Neutrophil (primary cell): ENCODE measurements at regions not wholly inside any gene's neighbourhood (a gene's known extent, or its start where the extent isn't known, plus 50 kb on each side); places are given as distances from the start of the nearest gene placed in this dataset.
"Not testable (repeated sequence)": the region's sequence is repeated elsewhere in the genome, so short reads cannot be mapped to it uniquely, and the experiment has no call there.

Experiments used
- H3K27ac ChIP-seq: fragments of 200-600 bp; sonication (generic); 2 replicates; pipeline ENCODE4 v1.5.1; 2016; ENCODE audit warnings: mild to moderate bottlenecking, moderate library complexity
- H3K27me3 ChIP-seq: fragments of 200-600 bp; sonication (generic); 2 replicates; pipeline ENCODE4 v1.6.0; 2016; ENCODE audit warnings: mild to moderate bottlenecking
- H3K36me3 ChIP-seq: fragments of 200-600 bp; sonication (generic); 2 replicates; pipeline ENCODE4 v1.5.1; 2017
- H3K4me1 ChIP-seq, 2 experiments: fragments of 200-600 bp in 1 of 2; sonication (generic) in 1 of 2; 1 replicate in 1 of 2; 2 replicates in 1 of 2; pipeline versions ENCODE4 v1.5.1 to v1.6.1; 2013 to 2016; ENCODE audit warnings: low read depth in 1 of 2, low read length in 1 of 2, mild to moderate bottlenecking in 1 of 2, moderate library complexity in 1 of 2; ENCODE audit not compliant: control insufficient read depth in 1 of 2, insufficient read depth in 1 of 2
- H3K4me3 ChIP-seq, 2 experiments: fragments of 200-600 bp in 1 of 2; sonication (generic) in 1 of 2; 1 replicate in 1 of 2; 2 replicates in 1 of 2; pipeline ENCODE4 v1.5.1; 2013 to 2016; ENCODE audit warnings: low read depth in 1 of 2, low read length in 1 of 2, mild to moderate bottlenecking in 1 of 2, moderate library complexity in 1 of 2
- H3K9me3 ChIP-seq: fragments of 200-600 bp; sonication (generic); 2 replicates; pipeline ENCODE4 v1.5.1; 2016
- CTCF ChIP-seq: fragments of 200-600 bp; sonication (generic); IDR thresholded peaks from 2 replicates; pipeline ENCODE4 v1.5.1; 2016; ENCODE audit warnings: antibody characterized with exemption

DNA sequence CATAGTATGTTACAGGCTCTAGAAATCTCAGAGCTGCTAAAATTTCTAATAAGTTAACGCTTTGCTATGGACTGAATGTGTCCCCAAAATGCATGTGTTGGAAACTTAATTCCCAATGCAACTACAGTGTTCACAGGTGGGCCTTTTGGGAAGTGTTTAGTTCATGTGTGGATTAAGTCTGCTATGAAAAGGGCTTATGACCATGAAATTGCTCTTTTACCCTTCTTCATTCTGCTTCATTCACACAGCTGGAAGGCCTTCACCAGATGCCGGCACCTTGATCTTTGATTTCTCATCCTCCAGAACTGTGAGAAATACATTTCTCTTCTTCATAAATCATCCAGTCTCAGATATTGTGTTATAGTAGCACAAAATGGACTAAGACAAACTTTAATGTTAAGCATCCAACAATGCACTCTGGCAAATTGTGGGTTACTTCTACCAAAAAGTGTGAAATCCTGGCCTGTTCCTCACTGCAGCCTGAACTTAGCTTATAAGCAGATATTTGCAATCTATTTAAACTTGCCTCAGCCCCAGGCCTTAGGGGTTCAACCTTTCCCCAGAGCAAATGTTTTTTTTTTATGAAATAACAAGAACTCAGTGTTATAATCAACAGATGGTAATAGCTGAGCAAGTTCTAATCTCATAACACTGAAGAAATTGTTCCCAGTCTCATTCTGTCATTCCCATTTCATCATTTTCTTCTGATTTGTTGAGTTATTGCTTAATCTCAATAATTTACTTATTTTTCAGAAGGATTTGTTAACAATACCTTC, 523.6 kb downstream of the KIF20B start:
- H3K9me3 ChIP-seq = no peaks in the 10 kb centered on the region
- TF ChIP-seq CTCF = no peak
- no peaks in the 10 kb centered on the region for H3K36me3 ChIP-seq
- no peaks in the 10 kb centered on the region for H3K4me1 ChIP-seq
- no peaks in the 10 kb centered on the region for H3K27me3 ChIP-seq
- H3K27ac ChIP-seq = no peak overlapping the region
- no peak overlapping the region for H3K4me3 ChIP-seq

GRCh38 chr10:90226517-90226916, 525.1 kb downstream of the KIF20B start:
- Histone ChIP-seq H3K27me3 (no peaks in the 10 kb centered on the region), H3K4me3 (no peak overlapping the region), H3K9me3 (no peaks in the 10 kb centered on the region), H3K4me1 (no peaks in the 10 kb centered on the region), H3K27ac (no peak overlapping the region), H3K36me3 (no peaks in the 10 kb centered on the region)
- TF ChIP-seq CTCF = no peak

DNA sequence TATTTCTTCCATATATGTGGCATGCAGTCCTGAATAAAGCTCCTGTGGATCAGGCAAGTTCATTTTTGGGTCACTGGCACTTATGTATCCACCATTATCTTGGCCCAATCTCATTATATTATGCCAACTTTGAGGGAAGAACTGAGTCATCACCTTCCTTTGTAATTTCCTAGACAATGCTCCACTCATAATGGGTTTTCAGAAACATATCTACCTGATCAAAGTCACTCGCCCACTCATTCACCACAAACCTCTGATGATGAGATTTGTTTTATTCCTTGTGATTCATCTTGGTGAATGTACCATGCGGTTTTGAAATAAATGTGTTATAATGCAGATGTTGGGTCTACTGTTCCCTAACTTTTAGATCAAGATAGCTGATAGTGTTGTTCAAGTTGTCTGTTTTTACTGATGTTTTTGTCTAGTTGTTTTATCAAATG, 525.8 kb downstream of the KIF20B start:
- H3K4me3 ChIP-seq = no peak overlapping the region
- TF ChIP-seq CTCF = no peak
- no peak overlapping the region for H3K27ac ChIP-seq
- H3K36me3 ChIP-seq = no peaks in the 10 kb centered on the region
- H3K27me3 ChIP-seq = no peaks in the 10 kb centered on the region
- H3K9me3 ChIP-seq = no peaks in the 10 kb centered on the region
- H3K4me1 ChIP-seq = no peaks in the 10 kb centered on the region

GRCh38 chr10:90227786-90228185, 526.4 kb downstream of the KIF20B start:
- H3K9me3 ChIP-seq = no peaks in the 10 kb centered on the region
- no peaks in the 10 kb centered on the region for H3K4me1 ChIP-seq
- H3K4me3 ChIP-seq = no peak overlapping the region
- no peaks in the 10 kb centered on the region for H3K27me3 ChIP-seq
- no peak for TF ChIP-seq CTCF
- H3K27ac ChIP-seq = no peak overlapping the region
- H3K36me3 ChIP-seq = no peaks in the 10 kb centered on the region

- no peaks in the 10 kb centered on the region for H3K4me1 ChIP-seq
- no peak overlapping the region for H3K27ac ChIP-seq
- no peak overlapping the region for H3K4me3 ChIP-seq
- H3K9me3 ChIP-seq = no peaks in the 10 kb centered on the region
- no peaks in the 10 kb centered on the region for H3K36me3 ChIP-seq
- TF ChIP-seq CTCF = no peak
- no peaks in the 10 kb centered on the region for H3K27me3 ChIP-seq
These were observed 528.1 kb downstream of the KIF20B start for GRCh38 chr10:90229486-90229885.

DNA sequence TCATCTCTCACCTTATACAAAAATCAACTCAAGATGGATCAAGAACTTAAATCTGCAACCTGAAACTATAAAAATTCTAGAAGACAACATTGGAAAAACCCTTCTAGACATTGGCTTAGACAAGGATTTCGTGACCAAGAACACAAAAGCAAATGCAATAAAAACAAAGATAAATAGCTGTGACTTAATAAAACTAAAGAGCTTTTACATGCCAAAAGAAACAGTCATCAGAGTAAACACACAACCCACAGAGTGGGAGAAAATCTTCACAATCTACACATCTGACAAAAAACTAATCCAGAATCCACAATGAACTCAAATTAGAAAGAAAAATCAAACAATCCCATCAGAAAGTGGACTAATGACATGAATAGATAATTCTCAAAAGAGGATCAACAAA, 532.4 kb downstream of the KIF20B start:
- H3K4me3 ChIP-seq, H3K27ac ChIP-seq, H3K36me3 ChIP-seq, H3K4me1 ChIP-seq, H3K27me3 ChIP-seq, H3K9me3 ChIP-seq: not testable (repeated sequence)
